Vagina (tissue), 2 donors: ENCODE measurements at regions not wholly inside any gene's neighbourhood (a gene's known extent, or its start where the extent isn't known, plus 50 kb on each side); places are given as distances from the start of the nearest gene placed in this dataset.

Experiments used
- DNase-seq, 2 donors: peaks; one replicate each; pipeline ENCODE4 v3.0.0-alpha.2; 2017; ENCODE audit errors: extremely low spot score in 2 of 2
- H3K27ac ChIP-seq: fragments of 200-600 bp; sonication (generic); one replicate; pipeline ENCODE4 v1.5.1; 2019
- H3K27me3 ChIP-seq: fragments of 200-600 bp; sonication (generic); one replicate; pipeline ENCODE4 v1.5.1; 2019
- H3K36me3 ChIP-seq, 2 donors: fragments of 200-600 bp; sonication (generic); one replicate each; pipeline ENCODE4 v1.5.1; 2017 to 2019
- H3K4me1 ChIP-seq: fragments of 200-600 bp; sonication (generic); one replicate; pipeline ENCODE4 v1.5.1; 2019
- H3K4me3 ChIP-seq, 2 donors: fragments of 200-600 bp; sonication (generic); 1 replicate in 1 of 2; 2 replicates in 1 of 2; pipeline ENCODE4 v1.5.1; 2016 to 2019
- H3K9me3 ChIP-seq: fragments of 200-600 bp; sonication (generic); one replicate; pipeline ENCODE4 v1.5.1; 2019
- POLR2A ChIP-seq, 2 donors: fragments of 450-650 bp; IDR thresholded peaks; one replicate each; pipeline ENCODE4 v1.6.1; 2017; ENCODE audit warnings: antibody characterized with exemption in 2 of 2, mild to moderate bottlenecking in 2 of 2, moderate library complexity in 2 of 2
- POLR2AphosphoS5 ChIP-seq, 2 donors: sonication (generic); formaldehyde crosslinking; IDR thresholded peaks; one replicate each; pipeline ENCODE4 v1.9.0; 2017; ENCODE audit warnings: antibody characterized with exemption in 2 of 2, mild to moderate bottlenecking in 2 of 2, low read depth in 1 of 2; ENCODE audit not compliant: insufficient read depth in 1 of 2
- intact Hi-C: fragments of 100-400 bp; cut with DNase I; formaldehyde crosslinking; loops from one replicate; pipeline ENCODE4 v1.15.1; 2023
- TF ChIP-seq, protein P1 (sequence below), 3 experiments: fragments of 450-650 bp in 2 of 3; fragments of 200-600 bp in 1 of 3; sonication (generic) in 1 of 3; IDR thresholded peaks; one replicate each; pipeline ENCODE4 v1.5.1; 2017 to 2019; ENCODE audit warnings: antibody characterized with exemption in 3 of 3, mild to moderate bottlenecking in 2 of 3, moderate library complexity in 2 of 3

DNA sequence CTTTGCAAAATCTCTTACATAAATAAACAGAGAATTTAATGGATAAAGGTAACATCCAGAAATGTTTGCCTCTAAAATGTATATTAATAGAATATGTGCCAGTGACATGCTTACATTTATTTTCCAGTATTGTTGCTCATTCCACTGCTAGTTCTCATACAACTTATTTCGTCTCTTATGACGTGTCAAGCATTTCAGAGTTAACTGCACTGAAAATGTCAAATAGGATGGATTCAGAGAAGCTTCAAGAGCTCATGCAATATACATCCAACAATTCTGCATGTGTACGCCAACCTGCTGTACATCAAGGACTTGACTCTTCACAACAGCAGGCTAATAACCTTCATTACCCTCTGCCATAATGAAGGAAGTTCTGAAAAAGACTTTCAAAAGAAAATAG, 386.2 kb upstream of the IZUMO3 start:
- no peak for DNase-seq
- H3K27ac ChIP-seq: no peak overlapping the region
- no peaks in the 10 kb centered on the region for H3K36me3 ChIP-seq
- no peak overlapping the region for H3K4me3 ChIP-seq
- no peak for TF ChIP-seq POLR2AphosphoS5 (IDR thresholded peaks at IDR 0.05; ENCODE audit: insufficient read depth in 1 of 2, low read depth in 1 of 2)
- TF ChIP-seq, protein P1, sequence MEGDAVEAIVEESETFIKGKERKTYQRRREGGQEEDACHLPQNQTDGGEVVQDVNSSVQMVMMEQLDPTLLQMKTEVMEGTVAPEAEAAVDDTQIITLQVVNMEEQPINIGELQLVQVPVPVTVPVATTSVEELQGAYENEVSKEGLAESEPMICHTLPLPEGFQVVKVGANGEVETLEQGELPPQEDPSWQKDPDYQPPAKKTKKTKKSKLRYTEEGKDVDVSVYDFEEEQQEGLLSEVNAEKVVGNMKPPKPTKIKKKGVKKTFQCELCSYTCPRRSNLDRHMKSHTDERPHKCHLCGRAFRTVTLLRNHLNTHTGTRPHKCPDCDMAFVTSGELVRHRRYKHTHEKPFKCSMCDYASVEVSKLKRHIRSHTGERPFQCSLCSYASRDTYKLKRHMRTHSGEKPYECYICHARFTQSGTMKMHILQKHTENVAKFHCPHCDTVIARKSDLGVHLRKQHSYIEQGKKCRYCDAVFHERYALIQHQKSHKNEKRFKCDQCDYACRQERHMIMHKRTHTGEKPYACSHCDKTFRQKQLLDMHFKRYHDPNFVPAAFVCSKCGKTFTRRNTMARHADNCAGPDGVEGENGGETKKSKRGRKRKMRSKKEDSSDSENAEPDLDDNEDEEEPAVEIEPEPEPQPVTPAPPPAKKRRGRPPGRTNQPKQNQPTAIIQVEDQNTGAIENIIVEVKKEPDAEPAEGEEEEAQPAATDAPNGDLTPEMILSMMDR (IDR thresholded peaks at IDR 0.05): no peak
- TF ChIP-seq POLR2A (IDR thresholded peaks at IDR 0.05): no peak
- H3K27me3 ChIP-seq: no peaks in the 10 kb centered on the region
- H3K4me1 ChIP-seq: no peaks in the 10 kb centered on the region
- H3K9me3 ChIP-seq: no peaks in the 10 kb centered on the region
- intact Hi-C loops: no loop called here

DNA sequence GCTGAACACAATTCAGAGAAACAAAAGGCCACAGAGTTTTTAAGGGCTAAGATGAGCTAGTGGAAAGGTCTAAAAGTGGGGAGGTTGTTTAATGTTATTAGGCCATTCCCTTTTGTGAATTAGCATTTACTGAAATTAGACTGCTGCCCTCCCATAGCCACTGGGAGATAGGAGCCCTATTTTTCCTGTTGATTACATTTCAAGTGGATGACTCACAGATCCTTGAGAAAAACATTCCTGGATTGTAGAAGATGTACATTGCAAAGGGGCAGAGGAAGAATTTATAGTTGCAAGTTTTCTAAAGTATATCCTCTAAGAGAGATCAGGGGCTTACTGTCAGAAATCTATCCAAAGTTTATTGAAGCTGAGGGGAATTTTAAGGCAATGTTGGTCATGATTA, 367.1 kb upstream of the IZUMO3 start:
- DNase-seq: no peak
- Histone ChIP-seq H3K4me3 (no peak overlapping the region), H3K27me3 (no peaks in the 10 kb centered on the region), H3K27ac (no peak overlapping the region), H3K4me1 (no peaks in the 10 kb centered on the region), H3K36me3 (no peaks in the 10 kb centered on the region), H3K9me3 (no peaks in the 10 kb centered on the region)
- TF ChIP-seq, protein P1 (IDR thresholded peaks at IDR 0.05): no peak
- TF ChIP-seq POLR2A (IDR thresholded peaks at IDR 0.05) (no peak), POLR2AphosphoS5 (IDR thresholded peaks at IDR 0.05; ENCODE audit: insufficient read depth in 1 of 2, low read depth in 1 of 2) (no peak)
- intact Hi-C loops: no loop called here

DNA sequence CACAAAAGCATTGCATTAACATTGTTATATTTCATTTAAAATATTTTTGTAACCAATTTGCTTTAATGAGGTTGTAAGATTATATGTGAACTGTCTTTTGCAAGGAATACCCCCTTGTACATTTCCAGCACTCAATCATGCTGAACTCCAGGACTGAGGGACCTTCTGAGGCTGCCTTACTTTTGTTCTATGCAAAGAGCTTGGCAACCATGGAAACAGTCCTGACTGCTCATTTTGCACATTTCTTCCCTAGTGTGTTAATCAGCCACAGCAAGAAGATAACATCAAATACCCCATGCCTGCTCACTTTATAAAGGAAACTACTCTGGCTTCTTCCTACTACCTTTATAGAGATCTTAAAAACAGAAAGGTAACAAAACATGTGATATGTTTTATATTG, 355.6 kb upstream of the IZUMO3 start:
- H3K27ac ChIP-seq: no peak overlapping the region
- TF ChIP-seq POLR2A (IDR thresholded peaks at IDR 0.05): no peak
- TF ChIP-seq POLR2AphosphoS5 (IDR thresholded peaks at IDR 0.05; ENCODE audit: insufficient read depth in 1 of 2, low read depth in 1 of 2): no peak
- TF ChIP-seq, protein P1 (IDR thresholded peaks at IDR 0.05): no peak
- H3K9me3 ChIP-seq: no peaks in the 10 kb centered on the region
- no peaks in the 10 kb centered on the region for H3K36me3 ChIP-seq
- no peak for DNase-seq
- intact Hi-C loops: no loop called here
- H3K4me3 ChIP-seq: no peak overlapping the region
- no peaks in the 10 kb centered on the region for H3K27me3 ChIP-seq
- no peaks in the 10 kb centered on the region for H3K4me1 ChIP-seq

DNA sequence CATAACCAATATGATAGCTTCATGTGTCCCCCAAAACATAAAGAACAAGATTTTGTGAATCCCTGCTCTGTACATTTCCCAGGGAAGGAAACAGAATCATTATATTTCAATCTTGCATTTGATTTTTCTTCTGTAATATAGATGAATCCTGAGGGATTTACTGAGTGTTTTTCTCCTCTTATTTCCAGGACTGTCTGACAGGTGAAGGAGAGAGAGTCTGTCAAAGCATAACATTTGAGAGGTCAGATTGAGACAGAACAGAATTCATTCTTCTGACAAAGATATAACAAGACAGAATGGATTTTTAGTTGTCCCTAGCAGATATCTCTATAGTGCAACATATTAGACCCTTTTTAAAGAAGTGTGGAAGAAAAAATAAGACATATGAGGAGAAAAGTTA, 354.5 kb upstream of the IZUMO3 start:
- TF ChIP-seq, protein P1 (IDR thresholded peaks at IDR 0.05): no peak
- TF ChIP-seq POLR2AphosphoS5 (IDR thresholded peaks at IDR 0.05; ENCODE audit: insufficient read depth in 1 of 2, low read depth in 1 of 2) (no peak), POLR2A (IDR thresholded peaks at IDR 0.05) (no peak)
- no peak for DNase-seq
- no peaks in the 10 kb centered on the region for H3K9me3 ChIP-seq
- no peaks in the 10 kb centered on the region for H3K36me3 ChIP-seq
- H3K27ac ChIP-seq: no peak overlapping the region
- no peak overlapping the region for H3K4me3 ChIP-seq
- H3K4me1 ChIP-seq: no peaks in the 10 kb centered on the region
- no peaks in the 10 kb centered on the region for H3K27me3 ChIP-seq
- intact Hi-C loops: no loop called here

DNA sequence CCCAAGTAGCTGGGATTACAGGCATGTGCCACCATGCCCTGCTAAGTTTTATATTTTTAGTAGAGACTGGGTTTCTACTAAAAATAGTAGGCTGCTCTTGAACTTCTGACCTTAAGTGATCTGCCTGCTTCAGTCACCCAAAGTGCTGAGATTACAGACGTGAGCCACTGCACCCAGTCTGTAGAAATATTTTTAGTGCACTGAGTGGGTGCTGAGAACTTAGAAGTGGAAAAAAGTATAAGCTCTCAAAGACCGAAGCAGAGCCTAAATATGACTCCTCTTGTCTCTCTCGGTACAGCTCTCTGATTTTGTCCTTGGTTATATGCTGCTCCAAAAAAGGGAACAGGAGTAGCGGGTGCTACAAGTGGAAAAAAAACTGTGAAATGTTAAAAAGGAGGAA, 353.8 kb upstream of the IZUMO3 start:
- Histone ChIP-seq H3K27me3 (no peaks in the 10 kb centered on the region), H3K4me1 (no peaks in the 10 kb centered on the region), H3K4me3 (no peak overlapping the region), H3K36me3 (no peaks in the 10 kb centered on the region), H3K9me3 (no peaks in the 10 kb centered on the region), H3K27ac (no peak overlapping the region)
- no peak for DNase-seq
- TF ChIP-seq, protein P1 (IDR thresholded peaks at IDR 0.05): no peak
- no peak for TF ChIP-seq POLR2A (IDR thresholded peaks at IDR 0.05)
- TF ChIP-seq POLR2AphosphoS5 (IDR thresholded peaks at IDR 0.05; ENCODE audit: insufficient read depth in 1 of 2, low read depth in 1 of 2): no peak
- intact Hi-C loops: no loop called here
